NCI-H1436 (cell line): ENCODE measurements at regions not wholly inside any gene's neighbourhood (a gene's known extent, or its start where the extent isn't known, plus 50 kb on each side); places are given as distances from the start of the nearest gene placed in this dataset.

ENCODE experiments used
- DNase-seq: peaks from one replicate; lab custom pipeline; 2025; lab: John Stamatoyannopoulos, UW

- DNase-seq = no peak
Observed at GRCh38 chr1:98032958-98033357, 112.1 kb upstream of the DPYD start.

DNA sequence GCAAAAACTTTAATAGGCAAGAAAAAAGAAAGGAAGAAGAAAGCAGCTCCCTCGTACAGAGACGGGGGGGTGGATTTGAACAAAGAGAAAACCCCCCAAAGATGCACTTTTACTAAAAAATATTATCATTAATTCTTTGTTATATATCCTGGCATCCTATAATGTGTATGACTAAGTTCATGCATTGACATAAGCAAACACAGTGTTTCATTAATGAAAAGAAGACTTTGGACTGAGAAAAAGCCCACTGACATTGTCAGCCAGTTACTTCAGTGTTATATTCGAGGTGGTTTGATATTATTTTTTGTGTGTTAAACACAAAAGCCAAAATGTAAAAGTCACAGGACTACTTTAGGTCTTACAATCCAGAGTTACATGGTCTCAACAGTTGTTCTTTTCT is 110.1 kb upstream of the DPYD start:
- DNase-seq = no peak

DNA sequence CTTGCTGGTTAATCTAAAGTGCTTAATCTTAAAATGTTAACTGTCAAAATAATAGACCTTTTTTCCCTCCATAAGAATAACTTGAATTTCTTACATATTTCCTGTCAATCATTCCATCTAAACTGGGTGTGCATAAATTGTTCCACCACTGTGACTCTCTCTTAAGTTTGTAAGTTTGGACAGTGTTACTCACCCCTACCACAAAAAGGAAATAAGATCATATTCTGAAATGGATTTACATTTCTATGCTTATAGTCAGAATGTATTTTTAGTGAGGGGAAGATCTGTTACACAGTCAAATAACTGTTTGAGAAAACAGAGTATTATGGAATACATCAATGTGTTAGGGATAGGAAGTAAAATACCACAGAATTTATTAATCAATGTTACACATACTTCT is 109.6 kb upstream of the DPYD start:
- DNase-seq = no peak

DNA sequence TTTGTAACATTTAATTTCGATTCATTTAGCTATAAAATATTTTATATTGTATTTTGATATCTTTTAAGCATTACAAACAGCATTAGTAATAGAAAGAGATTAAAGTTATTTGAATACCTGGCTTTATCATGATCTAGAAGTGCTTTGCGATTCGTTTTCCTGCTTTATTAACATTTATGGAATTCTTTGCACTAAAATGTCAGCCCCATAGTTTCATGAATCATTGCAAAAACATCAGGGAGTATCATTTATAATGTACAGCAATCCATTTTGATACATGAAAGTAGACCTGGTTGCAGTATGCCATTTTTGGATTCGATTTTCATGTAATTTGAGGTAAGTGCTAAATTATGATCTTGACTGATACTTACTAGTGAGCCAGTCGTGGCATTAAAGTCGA is 108.0 kb upstream of the DPYD start:
- DNase-seq = no peak

GRCh38 chr1:98027103-98027705 is 106.4 kb upstream of the DPYD start:
- no peak for DNase-seq

- DNase-seq = no peak
Observed at GRCh38 chr1:98025858-98026257, 105.0 kb upstream of the DPYD start.

GRCh38 chr1:98021126-98021525 is 100.3 kb upstream of the DPYD start:
- DNase-seq = no peak

GRCh38 chr1:98019747-98020146 is 98.9 kb upstream of the DPYD start:
- DNase-seq = no peak

DNA sequence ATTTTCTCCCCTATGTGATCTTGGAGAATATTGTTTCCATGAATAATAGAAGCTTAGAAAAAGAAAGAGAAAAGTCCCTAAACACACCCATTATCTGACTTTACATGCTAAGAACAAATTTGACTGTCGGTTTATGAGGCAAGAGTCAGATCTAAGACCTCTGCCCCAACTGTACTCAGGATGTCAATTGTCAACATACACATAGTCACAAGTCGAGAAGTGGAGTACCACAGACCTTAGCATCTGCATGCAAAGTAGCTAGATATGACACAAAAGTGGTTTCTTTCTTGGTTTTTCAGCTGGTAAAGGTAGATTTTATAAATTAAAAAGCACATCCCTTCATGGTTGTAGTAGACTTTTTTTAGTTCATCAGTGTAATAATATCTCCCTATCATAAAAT is 97.2 kb upstream of the DPYD start:
- no peak for DNase-seq

DNA sequence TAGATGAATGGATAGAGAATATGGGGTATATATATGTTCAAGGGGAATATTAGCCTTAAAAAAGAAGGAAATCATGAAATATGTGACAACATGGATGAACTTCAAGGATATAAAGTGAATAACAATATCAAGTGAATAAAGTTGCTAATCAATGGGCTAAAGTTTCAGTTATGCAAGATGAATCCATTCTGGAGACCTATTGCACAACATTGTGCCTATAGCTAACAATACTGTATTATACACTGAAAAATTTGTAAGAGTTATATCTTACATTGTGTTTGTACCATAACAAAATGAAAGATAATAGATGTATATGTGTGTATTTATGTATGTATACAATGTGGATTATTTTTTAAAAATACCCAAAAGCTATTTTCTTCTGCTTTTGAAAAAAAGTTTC is 96.3 kb upstream of the DPYD start:
- no peak for DNase-seq

DNA sequence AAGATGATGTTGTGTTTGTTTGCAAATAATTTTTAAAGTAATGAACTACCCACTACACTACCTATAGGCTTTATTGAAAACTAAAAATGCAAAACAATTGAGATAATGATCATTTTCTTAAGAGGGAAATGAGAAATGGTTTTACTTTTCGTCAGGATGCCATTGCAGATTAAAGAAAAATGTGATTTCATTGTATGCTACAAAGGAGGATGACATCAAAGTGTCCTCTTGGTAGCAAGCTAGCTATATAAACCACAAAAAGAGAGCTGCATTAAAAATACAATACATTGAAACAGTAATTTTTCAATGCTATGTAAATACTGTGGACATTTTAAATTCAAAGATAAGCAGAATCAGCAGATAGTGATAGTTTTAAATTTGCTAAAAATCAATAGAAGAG is 87.5 kb upstream of the DPYD start:
- DNase-seq = no peak

DNA sequence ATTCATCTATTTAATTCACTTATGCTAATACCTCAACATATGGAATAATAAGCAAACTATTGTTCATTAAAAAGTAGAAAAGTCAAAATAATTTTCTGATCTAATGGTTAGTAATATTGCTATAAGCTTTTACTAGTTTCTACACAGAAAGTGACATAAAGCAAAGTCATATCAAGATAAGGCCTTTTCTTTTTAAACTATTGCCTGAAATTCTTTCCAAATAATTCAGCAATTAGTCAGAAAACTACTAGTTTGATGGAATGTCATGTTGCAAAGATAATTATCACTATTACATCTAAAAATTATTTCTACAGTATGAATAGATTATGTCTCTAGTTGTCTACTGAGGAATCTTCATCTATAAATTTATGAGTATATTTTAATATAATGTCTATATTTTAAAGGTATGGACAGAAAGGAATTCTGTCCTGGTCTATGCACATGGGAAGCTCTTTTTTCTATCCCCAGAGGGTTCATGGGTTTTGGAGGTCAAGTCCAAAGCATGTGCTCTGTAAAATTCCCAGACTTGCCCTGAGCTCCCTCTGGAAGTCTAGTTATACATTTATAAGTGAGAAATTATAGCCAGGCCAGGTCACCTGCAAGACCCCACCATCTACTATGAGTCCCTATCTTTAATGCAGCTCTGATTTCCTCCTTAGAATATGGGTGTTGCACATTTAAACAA is 84.6 kb upstream of the DPYD start:
- DNase-seq = no peak

DNA sequence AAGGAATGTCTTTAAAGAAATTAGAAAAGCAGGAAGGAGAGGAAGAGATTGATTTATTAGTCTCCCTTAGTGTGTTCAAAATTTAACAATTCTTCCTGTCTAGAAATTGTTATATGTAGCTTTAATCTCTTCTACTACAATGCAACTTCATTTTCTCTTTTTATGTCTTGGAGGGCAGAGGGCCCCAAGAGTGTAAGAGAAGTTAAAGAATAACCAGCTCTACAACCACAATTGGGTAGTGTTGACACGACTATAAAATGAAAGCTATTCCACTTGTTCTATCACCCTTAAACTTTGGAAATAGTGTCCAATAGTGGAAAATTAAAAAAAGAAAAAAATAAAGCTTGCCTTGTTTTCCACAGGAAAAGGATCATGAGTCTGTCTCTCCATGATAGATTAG is 82.6 kb upstream of the DPYD start:
- no peak for DNase-seq

GRCh38 chr1:98002288-98002687 is 81.5 kb upstream of the DPYD start:
- no peak for DNase-seq

DNA sequence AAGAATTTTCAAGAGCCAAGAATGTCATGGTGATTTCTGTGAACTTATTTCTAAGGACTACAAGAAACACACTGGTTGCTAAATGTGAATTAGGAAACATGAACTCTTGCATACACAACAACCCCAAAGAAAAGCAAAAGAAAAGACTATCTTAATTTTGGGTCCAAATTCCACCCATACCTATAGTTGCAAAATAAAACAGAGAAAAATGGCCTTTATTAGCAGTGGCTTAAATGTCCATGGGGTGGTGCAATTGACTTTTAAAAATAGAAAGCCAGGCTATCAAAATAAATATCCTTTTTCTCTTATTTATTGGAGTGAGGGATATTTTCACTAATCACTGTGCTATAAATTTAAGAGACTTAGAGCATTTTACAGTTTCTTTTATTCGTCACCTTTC is 80.9 kb upstream of the DPYD start:
- DNase-seq = no peak

GRCh38 chr1:97999320-97999719 is 78.5 kb upstream of the DPYD start:
- DNase-seq = no peak

DNA sequence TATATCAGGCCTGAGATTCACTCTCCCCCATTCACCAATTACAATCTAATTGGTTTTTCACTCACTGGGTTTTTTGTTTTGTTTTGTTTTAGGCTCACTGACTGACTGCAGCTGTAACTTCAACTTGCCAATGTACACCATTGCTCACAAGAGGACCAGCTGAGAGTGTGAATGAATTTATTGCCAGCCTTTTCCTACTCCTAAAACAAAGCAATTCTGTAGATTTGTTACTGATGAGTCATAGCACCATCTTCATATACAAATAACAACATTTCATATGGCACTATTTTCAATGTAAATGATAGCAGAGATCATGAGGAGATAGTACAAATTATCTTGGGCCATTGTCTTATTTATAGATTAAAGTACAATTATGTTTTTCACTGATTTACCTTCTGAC is 76.0 kb upstream of the DPYD start:
- DNase-seq = no peak

DNA sequence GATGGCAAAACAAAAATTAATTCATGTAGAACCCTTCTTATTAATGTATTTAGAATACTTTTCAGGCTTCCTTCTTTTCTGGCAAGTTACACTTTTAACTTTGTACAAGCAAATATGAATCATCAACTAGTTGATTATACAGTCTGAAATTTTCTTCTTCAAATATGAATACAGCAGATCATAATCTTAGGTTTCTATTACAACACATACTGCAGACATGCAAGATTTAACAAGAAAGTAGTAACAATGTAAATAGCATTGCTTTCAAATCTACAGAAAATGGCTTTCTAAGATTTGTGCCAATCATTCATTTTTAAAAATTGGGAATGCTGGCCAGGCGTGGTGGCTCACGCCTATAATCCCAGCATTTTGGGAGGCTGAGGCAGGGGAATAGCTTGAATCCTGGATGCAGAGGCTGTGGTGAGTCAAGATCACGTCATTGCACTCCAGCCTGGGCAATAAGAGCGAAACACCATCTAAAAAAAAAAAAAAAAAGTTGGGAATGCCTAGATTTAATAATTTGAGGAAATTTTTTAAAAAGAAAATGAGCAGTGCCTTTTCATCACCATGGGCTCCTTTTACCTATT is 68.4 kb upstream of the DPYD start:
- no peak for DNase-seq

DNA sequence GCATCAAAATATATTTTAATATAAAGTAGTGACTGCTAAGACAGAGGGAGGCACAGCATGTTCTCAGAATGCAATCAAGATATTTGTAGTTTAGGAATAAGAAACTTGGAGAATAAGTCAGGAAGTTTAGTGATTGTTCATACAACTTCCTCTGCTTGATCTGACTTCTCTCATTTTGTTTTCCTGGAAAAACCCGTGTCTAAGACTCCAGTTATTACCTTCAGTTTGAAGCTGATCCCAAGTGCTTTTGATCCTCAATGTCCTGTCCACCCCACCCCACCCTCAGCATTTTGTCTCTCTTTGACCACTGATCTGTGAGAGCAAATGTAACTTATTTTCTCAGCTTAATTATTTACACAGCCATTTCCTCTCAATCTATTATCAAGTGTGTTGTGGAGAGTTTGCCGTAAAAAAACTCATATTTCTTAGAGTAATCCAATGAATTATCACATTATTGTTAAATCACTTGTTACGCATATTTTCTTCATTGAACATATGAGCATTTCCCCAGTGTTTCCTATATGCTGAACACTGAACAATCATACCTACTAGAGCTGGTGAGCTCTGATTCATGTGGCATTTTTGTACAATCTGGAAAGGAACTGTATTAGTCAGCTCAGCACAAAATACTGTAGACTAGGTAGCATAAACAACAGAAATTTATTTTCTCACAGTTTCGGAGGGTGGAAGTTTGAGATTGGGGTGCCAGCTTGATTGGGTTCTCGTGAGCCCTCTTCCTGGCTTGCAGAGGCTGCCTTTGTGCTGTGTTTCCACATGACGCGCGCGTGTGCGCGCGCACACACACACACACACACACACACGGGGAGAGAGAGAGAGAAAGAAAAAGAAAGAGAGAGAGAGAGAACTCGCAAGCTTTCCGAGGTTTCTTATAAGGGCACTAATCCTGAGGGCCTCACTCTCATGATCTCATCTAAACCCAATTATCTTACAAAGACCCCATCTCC is 65.5 kb upstream of the DPYD start:
- no peak for DNase-seq

DNA sequence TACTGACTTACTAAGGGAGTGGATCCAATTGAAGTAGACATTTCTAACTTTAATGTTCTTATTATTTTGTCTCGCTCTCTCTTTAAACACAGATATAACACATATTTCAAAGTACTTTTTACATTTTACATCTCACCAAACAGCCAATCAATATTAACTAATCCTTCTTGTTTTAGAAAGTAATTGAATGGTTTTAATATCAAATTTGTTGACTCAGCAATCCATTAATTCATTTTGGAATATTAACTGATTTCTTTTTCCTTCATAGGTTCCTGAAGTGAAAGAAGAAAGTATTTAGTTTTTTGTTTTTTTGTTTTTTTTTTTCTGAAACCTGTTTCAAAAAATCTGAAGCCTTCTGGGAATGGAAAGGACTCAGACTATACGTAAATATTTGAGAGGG is 62.3 kb upstream of the DPYD start:
- DNase-seq = no peak

GRCh38 chr1:97980530-97980929 is 59.7 kb upstream of the DPYD start:
- DNase-seq = no peak

DNA sequence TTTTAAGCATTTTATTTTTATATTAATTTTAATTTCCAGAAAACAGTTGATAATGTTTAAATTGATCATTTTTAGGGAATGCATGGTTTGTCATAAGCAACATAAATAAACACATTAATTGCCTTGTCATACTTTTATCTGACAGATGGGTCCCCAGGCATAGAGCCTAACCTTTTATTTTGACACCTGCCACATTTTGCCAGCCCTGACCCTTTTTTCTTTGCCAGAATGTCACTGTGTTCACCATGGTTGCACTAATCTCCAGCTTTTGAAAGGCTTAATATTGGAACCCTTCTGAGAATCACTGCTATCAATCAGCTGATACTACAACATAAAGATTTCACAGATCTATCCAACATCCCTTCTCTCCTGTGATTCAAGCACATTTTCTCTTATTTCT is 56.0 kb upstream of the DPYD start:
- DNase-seq = no peak
